Activated CD4-positive, alpha-beta T cell treated with anti-CD3 and anti-CD28 coated beads for 48 hours (primary cell): ENCODE measurements at regions not wholly inside any gene's neighbourhood (a gene's known extent, or its start where the extent isn't known, plus 50 kb on each side); places are given as distances from the start of the nearest gene placed in this dataset.
"Not testable (repeated sequence)": the region's sequence is repeated elsewhere in the genome, so short reads cannot be mapped to it uniquely, and the experiment has no call there.

Experiments used
- DNase-seq: peaks from one replicate; pipeline ENCODE4 v3.0.0-alpha.2; 2020

DNA sequence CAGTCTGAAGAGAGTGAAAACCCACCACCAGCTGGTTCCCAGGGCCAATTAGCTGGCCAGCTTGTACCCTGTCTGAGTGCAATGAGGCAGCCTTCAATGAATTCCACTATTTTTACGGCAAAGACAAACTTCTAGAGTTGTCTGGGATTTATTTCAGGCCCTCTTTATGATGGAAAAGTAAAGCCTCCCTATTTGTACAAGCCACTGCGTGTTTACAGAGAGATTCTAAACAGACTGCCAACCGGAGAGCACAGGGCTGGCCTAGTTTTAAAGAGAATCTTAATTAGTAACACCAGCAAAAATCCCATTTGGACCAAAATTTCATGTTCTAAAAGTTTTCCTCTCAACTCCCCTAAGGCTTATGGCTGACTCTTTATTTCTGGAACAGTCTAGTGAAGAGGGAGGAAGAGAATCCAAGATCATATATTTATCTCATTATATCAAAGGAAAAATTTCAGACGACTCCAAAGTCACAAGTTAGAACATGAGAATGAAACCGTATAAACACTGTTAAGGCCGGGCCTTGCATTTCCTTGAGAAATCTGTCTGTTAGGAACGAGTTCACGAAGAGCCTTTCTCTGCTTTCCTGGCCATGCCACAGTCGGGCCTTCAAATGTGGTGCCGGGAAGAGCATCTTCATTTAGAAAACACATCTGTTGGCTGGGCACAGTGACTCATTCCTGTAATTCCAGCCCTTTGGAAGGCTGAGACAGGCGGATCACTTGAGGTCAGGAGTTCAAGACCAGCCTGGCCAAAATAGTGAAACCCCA, 724.6 kb upstream of the NRP1 start:
- no peak for DNase-seq

DNA sequence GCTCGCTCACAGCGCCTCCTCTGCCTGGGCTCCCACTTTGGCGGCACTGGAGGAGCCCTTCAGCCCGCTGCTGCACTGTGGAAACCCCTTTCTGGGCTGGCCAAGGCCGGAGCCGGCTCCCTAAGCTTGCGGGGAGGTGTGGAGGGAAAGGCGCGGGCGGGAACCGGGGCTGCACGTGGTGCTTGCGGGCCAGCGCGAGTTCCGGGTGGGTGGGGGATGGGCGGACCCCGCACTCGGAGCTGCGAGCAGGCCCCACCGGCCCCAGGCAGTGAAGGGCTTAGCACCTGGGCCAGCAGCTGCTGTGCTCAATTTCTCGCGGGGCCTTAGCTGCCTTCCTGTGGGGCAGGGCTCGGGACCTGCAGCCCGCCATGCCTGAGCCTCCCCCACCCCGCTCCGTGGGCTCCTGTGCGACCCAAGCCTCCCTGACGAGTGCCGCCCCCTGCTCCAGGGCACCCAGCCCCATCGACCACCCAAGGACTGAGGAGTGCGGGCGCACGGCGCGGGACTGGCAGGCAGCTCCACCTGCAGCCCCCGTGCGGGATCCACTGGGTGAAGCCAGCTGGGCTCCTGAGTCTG, 721.0 kb upstream of the NRP1 start:
- DNase-seq, result not testable (repeated sequence)

DNA sequence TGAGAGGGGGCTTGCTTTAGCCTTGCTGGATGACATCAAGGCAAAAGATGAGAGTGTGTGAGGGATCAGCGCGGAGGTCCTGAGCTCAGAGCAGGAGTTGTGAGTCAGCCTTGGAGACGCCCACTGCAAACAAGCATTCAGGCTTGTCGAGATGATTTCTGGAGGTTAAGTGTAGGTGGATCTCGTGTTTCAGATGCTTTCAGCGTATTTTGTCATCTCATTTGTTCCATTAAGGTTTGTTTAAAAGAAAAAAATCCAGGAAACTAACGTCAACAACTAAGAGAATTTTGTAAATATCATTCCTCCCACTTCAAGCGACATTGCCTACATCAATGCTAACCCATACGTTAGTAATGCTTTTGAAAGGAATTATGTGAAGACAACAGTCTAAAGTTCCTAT, 715.4 kb upstream of the NRP1 start:
- DNase-seq, result peak; percentile 46

DNA sequence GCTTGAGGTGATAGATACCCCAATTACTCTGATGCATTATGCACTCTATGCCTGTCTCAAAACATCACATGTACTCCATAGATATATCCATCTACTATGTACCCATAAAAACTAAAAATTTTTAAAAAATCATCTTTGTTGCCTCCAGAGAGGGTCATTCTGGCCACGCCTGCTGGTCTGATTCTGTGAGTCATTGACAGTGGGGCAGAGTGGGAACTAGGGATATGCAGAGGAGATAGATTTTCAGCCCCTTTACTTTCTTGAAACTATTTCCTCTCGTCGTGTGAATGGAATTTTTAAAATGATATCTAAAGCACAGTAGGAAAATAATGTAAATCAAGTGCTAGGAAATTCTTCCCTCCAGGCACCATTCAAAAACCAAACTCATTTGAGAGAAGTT, 715.0 kb upstream of the NRP1 start:
- DNase-seq, result no peak

DNA sequence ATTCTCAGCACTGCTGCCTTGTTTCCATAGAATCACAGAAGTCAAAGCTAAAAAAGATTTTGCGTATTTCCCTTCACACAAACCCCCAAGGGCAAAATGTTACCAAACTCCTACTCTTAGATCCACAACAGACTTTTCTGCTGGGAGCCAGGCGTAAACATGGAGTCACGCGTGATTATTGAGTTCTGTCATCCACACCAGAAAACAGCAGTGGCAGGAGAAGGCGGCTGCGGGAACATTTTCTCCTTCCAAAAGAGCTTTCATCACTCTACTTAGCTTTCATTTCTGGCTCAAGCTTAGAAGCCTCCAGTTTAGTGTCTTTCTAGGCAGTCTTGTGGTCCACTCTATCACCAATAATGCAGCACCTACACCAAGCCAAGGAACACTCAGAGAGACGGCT, 712.9 kb upstream of the NRP1 start:
- no peak for DNase-seq

DNA sequence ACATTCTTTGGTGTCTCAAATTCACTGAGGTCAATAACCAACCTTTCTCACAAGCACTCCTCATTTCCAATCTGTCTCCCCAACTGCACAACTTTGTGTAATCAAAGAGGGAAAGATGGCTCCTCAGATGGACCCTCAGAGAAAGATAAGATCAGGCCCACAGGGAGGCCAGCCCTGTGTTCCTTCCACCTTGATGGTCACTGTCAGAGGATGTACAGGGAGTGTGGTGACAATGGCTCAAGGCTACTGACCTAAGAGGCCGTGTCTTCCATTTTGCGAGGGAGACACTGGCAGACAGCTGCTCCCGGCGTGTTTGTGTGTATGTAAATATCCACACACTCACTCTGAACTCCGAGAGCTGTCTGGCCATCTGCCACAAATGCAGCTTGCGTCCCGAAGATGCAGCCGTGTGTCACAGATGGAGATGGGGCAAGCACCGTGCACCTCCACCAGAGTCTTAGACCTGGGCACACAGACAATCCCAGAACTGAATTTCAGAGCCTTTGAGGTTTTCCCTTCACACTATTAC, 712.1 kb upstream of the NRP1 start:
- DNase-seq, result no peak

DNA sequence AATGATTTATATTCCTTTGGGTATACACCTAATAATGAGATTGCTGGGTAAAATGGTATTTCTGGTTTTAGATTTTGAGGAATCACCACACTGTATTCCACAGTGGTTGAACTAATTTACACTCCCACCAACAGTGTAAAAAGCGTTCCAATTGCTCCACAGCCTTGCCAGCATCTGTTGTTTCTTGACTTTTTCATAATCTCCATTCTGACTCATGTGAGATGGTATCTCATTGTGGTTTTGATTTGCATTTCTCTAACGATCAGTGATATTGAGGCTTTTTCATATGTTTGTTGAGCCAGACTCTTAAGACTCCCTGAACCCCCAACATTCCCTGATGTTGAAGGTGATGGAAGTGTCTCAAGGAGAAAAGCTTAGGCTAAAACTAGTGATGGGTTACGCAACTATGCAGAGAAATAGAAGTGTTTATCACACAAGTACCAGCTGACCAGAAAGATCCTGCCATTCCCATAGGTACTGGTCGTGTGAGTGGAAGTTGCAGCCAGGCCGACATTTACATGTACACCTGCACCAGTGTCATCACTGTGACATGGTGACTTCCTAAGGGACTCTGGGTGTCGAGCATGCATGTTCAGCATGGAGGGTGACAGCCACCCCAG, 711.2 kb upstream of the NRP1 start:
- no peak for DNase-seq

DNA sequence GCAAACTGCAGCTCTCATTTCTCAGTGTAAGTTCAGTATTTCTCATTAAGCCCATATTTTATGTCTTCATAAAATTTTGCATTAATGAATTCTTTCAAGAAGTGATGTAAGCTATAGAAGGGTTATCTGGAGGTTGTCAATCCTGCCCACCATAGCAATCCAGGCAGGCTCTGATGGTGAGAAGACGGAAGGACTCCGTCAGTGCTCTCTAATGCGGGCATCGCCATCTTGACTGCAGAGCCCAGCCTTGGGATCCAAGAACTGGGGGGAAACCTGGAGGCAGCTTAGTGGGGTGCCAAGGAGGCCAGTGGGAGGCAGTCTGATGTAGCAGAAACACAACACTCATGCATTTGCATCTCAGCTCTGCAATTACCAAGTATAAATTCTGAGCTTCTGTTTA, 707.4 kb upstream of the NRP1 start:
- no peak for DNase-seq

DNA sequence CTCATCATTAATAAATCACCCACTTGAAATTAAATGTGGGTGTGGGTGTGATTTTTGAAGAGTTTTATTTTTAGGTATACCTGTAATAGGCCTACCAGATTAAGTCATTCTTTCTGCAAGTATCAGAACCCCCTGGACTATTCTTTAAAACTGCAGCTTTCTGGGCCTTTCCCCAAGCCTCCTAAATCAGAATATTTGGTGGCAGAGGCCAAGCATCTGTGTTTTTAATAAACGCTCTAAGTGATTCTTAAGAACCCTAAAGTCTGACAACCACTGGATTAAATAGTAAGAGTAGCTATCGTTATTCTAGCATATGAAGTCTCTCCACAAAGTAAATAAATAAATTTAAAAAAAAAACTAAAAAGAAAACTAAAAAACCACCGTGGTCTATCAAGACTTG, 703.0 kb upstream of the NRP1 start:
- no peak for DNase-seq

DNA sequence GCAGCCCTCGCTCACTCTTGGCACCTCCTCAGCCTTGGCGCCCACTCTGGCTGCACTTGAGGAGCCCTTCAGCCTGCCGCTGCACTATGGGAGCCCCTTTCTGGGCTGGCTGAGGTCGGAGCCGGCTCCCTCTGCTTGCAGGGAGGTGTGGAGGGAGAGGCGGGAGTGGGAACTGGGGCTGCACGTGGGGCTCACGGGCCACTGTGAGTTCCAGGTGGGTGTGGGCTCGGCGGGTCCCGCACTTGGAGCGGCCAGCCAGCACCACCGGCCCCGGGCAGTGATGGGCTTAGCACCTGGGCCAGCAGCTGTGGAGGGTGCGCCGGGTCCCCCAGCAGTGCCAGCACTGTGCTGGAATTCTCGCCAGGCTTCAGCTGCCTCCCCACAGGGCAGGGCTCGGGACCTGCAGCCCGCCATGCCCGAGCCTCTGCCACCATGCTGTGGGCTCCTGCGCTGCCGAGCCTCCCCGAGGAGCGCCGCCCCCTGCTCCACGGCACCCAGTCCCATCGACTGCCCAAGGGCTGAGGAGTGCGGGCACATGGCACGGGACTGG, 700.8 kb upstream of the NRP1 start:
- not testable (repeated sequence) for DNase-seq

DNA sequence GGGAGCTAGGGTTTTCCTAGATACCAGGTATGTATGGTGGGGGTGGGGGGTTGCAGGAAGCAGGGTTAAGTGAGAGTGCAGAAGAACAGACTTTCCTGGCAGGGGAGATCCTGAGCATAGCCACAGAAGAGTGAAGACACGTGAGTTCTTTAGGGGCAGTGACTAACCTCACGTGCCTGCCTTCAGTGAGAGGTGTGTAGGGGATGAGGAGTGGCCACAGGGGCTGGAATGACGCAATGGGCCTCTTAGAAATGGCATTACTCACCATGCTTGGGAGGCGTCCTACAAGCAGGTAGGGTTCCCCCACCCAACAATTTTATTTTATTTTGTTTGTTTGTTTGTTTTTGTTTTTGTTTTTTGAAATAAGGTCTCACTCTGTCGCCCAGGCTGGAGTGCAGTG, 698.6 kb upstream of the NRP1 start:
- no peak for DNase-seq

DNA sequence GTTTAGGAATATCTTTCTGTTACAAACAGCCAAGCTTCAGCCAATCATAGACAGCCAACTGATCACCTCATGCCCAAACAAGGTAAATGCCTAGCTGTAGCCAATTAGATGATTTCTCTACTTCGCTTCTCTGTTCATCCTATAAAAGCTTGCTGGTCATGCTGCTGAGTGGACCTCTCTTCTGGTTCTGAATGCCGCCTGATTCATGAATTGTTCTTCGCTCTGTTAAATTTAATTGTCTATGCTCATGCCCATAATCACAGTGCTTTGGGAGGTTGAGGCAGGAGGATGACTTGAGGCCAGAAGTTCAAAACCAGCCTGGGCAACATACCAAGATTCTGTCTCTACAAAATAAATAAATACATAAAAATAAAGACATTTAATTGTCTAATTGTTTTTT, 698.1 kb upstream of the NRP1 start:
- no peak for DNase-seq

DNA sequence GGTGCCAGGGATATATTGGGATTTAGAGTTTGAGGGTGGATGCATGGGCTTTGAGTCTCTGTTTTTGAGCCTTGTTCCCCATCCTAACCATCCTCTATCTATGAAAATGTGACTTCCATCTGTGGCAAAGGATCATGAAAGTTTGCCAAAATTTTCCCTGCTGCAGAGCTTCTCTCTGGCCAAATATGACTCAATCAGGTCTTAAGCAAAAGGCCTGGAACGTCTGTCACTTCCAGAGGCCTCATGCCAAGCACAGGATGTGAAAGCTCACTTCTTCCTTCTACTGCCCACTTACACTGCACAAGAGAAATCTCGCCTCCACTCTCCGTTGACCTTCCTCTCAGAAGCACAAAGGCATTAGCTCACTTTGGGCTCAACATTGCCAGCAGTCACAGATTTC, 696.9 kb upstream of the NRP1 start:
- DNase-seq, result no peak

DNA sequence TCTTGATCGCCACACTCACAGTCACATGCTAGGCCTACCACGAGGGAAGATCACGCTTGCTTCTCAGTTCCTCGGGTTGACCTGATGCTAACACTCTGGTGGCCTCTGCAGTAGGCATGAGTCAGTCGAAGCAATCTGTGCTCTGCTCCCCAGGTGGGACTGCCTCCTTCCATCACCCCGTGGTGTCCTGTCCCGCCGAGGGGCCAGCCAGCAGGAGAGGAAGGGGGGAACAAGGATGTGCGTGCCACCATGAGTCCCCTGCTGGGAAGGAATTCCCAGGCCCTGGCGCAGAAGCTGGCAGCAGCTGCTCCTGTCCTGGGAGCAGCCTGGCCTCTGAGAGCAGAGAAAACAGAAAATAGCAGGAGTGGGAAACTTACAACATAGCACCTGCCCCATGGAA, 695.0 kb upstream of the NRP1 start:
- DNase-seq, result no peak

DNA sequence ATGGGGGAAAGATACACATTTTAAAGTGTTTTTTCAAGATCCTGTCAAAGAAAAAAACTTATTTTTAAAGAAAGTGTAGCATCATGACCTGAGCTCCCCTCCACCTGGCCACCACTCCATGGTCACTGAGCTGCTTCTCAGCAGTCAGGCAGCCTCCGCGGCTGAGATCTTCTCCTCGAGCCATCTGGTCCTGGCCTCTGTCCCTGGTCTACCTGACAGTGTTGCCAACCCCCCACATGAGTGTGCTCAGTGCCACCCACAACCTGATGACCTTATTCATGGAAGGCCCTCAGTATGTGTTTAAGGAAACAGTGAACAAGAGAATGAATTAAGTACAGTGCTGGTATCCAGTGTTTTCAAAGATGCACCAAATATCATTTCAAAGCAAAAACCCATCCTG, 694.5 kb upstream of the NRP1 start:
- no peak for DNase-seq

DNA sequence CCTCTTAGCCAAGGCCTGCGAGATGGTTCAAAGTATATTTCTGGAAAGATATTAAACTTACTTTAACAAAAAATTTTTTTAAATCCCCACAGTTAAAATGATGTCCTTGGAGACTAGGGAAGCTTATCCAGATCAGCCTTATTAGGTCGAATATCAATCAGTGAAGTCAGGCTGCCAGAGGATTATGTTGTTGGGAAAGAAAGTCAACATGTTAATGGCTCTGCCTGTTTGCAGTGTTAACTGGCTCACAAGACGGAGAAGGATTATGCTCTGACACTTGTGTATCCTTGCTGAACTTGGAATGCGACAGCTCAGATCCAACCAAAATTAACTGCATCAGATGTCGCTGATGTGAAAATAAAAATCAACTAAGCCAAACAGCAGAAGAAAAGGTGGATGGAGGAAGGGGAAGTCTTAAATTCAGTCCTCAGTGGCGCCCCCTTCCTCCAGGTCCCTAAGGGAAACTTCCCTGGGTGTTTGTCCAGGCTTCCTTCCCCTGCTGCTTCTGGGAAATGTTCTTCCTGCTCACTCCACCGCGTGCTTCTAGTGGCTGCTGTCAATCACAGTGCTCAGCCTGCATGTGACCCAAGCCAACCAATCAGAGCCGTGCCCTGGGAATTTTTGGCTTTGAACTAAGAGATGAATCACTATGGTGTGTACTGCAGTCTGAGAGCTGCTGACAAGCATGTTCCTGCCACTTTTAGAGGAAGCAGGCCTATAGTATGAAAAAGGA, 690.4 kb upstream of the NRP1 start:
- DNase-seq, result peak; percentile 18

DNA sequence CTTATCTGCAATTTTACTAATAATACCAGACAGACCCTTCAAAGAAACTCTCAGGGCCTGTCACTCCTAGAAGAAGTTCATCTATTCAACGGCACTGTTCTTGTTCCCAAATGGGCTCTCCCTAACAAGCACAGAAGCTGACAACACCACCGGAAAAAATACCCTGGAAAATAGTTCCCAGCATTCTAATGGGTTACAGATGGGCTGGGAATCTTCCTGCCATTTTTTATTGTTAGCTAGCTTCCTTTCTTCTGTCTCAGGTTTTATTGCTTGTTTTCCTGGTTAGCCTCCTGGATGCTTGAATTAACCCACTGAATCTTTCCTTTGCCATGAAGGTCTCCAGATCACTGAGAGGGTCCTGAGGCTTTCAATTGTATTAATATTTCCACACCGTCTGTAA, 689.8 kb upstream of the NRP1 start:
- DNase-seq, result no peak

DNA sequence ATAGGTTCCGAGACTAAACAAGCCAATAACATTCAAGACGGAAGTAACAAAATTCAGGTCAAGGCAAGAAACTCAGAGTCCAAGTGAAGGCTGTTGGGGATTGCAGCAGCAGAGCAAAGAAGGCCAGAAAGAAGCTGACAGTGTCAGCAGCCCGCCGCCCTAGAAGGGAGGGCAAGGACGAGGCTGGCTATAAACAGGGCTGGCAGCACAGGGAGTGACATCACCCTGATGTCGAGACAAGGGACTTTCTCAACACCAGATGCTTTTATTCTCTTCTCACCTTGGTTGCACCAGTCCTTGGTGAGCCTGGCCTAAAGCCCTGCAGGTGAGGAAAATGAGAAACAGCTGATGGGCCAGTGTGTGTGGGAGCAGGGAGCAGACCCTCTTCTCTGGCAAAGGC, 687.7 kb upstream of the NRP1 start:
- DNase-seq, result no peak

DNA sequence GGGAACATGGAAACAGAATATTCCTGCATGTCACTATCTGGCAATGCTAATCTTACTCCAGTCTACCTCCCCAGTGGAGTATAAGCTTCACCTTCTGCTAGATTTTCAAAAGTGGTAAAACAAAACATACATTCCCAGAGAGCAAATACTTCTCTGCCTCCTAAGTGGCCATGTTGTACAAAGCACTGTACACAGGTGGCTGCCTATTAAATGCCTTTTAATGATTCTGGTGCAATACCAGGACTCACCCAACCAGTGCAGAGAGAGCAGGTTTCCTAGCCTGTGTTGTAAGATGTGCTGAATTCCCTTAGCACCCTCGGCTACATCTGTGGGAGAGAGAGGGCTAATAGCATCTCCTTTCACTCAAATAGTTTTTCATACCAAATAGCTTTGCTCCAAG, 684.3 kb upstream of the NRP1 start:
- no peak for DNase-seq

DNA sequence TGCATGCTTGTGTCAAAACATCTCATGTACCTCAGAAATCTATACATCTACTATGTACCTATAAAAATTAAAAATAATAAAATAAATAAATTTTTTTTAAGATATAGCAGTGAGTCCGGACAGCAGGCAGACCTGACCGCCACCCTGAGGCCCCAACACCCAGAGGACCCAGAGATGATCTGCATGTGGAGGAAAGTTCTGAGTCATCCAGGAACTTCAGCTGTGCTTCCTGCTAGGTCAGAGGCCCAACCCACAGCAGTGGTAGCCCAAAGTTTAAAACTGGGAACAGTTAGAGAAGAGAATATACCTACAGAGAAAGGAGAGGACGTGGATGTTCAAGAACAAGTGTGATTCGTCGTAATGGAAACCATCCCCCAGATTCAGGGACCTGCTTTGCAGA, 683.7 kb upstream of the NRP1 start:
- no peak for DNase-seq

DNA sequence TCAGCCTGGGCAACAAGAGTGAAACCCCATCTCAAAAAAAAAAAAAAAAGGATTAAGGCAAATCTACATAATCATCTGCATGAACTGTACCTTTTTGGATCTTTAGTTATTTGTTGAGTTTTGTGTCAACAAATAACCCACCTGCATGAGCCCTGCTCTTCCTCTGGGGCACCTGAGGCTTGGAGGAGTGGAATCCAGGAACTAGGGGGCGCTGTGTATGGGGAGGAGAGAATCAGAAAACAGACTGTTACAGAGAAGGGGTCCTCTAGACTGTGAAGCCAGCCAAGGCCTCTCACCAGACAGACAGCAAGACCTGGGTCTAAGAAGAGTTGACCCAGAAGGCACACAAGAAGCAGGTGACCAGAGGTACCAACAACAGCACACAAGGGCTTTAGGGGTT, 682.8 kb upstream of the NRP1 start:
- DNase-seq, result no peak

DNA sequence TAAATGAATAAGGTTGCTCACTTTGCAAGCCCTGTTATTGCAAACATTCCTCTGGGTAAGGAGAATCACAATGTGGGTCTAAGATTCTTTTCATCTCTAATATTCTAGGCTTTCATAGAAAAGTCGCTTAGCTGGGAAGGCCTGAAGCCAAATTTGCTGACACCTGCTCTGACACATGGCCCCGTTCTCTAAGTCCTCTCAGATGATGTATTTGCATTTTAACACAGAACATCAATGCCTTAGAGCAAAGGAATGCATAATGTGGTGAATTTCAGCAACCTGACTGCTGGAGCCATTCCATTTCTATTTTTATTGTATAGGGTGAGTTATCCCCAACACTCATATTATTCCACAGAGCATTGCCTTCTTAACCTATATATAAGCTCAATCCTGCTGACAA, 682.1 kb upstream of the NRP1 start:
- DNase-seq, result no peak

DNA sequence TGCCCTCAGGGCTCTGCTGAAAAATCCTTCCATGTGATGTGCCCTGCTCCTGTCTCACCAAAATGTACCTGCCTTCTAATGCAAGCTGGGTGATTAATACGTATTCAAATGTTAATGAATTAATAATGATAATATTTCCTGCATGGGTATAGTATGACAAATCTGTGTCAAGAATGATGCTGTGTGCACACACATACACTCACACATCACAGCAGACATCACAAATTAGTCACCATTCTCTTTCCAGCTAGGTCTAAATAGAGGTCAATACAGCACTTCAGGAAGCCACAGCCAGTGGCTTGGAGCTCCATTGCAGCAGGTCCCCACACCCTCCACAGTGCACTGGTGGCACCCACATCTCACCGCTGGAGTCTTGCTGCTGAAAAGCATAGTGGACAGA, 681.2 kb upstream of the NRP1 start:
- DNase-seq, result no peak
